ENCODE measurements at regions not wholly inside any gene's neighbourhood (a gene's known extent, or its start where the extent isn't known, plus 50 kb on each side); places are given as distances from the start of the nearest gene placed in this dataset.

GRCh38 chr5:98713856-98714255 lies 59.6 kb upstream of the RGMB start:
- TF ChIP-seq POLR2A (IDR thresholded peaks at IDR 0.05; ENCODE audit: low read depth, low read length) (no peak), TAF1 (IDR thresholded peaks at IDR 0.05; ENCODE audit: low read depth, low read length) (no peak), POLR2AphosphoS5 (IDR thresholded peaks at IDR 0.05; ENCODE audit: low read depth, low read length) (no peak), SPI1 (IDR thresholded peaks at IDR 0.05; ENCODE audit: low read depth, low read length) (no peak)
